GM19467 (cell line): ENCODE measurements at regions not wholly inside any gene's neighbourhood (a gene's known extent, or its start where the extent isn't known, plus 50 kb on each side); places are given as distances from the start of the nearest gene placed in this dataset.

Source experiments
- ATAC-seq: cut with Tn5 transposase; IDR thresholded peaks from one replicate; pipeline ENCODE4 v1.9.1; 2021; ENCODE audit warnings: mild to moderate bottlenecking, moderate library complexity; ENCODE audit not compliant: unreplicated experiment

GRCh38 chr1:193730017-193730416, 543.6 kb upstream of the B3GALT2 start:
- ATAC-seq = no peak

DNA sequence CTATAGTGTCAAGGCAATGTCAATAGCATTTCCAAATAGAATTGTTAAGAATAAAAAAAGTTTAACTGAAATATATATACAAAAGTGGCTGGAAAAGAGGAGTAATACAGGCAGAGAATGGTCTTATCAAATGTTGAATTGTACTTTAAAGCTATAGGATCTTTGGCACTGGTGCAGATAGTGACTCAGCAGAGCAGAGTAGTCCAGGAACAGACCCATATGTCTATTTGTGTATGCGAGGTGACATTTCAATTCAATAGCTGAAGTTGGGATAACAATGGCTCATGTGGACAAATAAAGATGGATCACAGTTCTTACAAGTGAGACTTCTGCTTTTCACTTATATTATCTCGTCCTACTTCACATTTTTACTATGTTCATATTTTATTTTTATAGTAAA, 543.0 kb upstream of the B3GALT2 start:
- ATAC-seq = no peak

DNA sequence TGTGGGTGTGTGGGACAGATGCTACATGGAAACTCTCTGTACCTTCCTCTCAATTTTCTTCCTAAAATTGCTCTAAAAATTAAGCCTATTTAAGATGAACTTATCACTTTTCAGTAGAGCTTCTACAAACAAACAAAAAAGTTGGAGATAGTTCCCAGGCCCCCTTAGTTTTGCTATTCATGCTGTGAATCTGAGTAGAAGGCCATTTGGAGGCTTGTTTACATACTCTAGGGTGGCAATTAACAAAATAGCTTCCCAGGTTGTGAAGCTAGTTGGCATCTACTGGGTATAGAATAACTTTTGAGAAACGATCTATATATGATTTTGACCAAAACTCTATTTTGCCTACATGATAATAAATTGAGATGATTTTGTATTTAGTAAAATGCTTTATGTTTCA, 541.4 kb upstream of the B3GALT2 start:
- ATAC-seq = no peak

DNA sequence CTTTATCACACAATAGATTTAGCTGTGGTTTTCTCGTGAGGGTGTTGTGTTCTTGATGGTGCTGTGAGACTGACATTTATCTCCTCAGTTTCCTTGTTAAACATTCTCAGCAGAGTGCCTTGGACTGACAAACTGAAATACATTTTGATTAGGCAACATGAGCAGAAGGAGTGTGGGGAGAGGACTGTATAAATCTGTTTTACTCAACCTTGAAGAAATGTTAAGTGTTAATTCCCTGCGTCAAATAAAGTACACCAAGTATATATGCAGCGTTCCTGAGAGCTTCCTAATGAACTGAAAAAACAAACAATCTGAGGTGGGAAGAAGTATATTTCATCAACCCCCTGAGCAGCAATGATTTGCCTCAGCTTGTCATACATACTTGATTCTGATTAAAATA, 540.3 kb upstream of the B3GALT2 start:
- ATAC-seq = no peak

GRCh38 chr1:193712392-193712791, 526.0 kb upstream of the B3GALT2 start:
- no peak for ATAC-seq

DNA sequence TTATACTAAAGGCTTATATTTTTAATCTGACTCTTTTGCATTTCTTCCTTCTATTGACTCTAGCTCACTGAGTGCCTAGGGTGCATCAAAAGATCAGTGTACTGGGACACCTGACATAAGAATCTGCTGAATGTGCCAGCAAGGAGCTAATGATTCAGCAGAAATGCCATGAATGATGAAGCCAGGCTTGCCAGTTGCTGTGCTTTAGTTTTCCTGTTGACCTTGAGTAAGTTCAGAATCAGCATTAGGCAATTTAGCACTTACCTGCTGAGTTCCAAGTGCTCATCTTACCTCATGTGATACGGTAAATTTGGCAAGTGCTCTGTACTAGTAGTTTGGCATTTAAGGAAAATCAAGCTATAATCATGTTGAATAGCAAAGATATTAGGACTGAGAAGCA, 523.2 kb upstream of the B3GALT2 start:
- no peak for ATAC-seq

GRCh38 chr1:193707271-193708021, 521.0 kb upstream of the B3GALT2 start:
- ATAC-seq = no peak

DNA sequence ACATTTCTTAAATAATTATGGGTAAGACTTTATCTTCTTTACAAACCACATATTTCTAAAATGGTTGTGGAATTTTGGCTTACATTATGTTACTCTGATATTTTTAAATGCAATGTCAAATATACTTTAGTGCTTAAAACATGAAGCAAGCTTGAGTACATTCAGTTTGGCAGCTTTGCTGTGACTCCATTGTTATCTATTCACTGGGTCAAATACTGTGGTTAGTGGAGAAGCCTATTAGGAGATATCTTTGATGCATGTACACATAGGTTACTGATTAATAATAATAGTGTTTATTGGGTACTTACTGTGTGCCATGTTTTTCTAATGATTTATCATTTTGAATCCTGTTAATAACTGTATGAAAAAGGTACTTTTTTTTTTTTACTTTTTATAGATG, 520.4 kb upstream of the B3GALT2 start:
- no peak for ATAC-seq

GRCh38 chr1:193705554-193705981, 519.2 kb upstream of the B3GALT2 start:
- no peak for ATAC-seq

DNA sequence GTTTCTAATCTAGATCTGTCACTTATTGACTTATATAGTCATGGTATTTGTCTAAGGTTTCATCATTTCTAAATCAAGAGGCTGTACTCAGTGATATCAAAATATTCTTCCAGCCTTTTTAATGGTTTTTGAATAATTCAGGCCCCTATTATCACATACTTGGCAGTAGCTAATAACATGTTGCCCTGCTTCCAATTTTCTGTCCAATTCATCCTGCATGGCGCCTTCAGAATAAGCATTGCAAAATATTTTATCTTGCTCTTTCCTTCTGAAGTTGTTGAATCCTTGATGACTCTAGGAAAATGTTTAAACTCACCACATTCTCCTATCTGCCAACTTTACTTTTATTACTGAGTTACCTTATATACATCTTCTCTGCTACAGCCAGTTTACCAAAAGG, 517.2 kb upstream of the B3GALT2 start:
- ATAC-seq = no peak

- ATAC-seq = no peak
Observed at GRCh38 chr1:193703121-193703520, 516.7 kb upstream of the B3GALT2 start.

DNA sequence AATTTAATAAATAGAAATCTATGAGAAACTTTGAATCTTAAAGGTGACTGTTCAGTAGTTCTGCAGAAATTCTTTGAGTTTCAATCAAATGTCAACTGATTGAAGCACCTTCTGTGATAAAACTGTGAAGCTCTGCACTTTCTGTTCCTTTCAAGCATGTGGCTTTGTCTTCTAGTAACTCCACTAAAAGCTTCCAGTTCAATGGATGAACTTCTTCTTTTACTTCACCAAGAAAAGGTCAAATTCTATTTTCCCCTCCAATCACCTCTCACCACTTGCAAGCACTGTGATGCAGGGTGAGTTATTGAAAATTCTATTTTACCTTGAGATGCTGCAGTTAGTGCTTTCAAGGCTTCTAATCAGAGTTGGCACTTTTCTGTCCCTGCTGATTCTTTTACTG, 515.3 kb upstream of the B3GALT2 start:
- ATAC-seq = no peak

DNA sequence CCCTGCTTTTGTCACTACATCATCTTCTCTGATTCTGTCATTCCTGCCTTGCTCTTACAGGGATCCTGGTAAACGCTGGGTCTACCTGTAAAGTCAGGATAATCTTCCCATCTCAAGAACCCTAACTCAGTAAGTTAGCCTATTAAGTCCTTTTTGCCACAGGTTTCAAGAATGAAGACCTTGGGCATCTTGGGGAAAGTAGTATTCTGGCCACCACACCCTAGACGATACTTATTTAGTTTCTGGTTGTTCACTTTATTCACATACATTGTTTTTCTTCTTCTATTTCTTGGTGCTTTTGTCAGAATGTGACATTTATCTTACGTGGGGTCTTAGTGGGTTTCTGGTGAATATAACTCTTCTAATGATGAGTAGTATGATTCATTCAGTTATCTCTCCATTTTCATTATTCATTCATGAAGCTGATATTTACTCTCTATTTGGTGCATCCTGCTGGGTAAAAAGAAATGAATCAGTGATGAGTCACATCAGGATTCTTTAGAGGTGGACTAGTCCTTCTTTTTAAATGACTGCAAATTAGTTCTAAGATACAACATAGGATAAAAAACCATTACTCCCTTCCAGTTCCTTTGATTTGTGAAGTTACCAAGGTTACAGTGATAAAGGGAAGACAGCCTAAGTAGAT, 514.4 kb upstream of the B3GALT2 start:
- ATAC-seq = no peak

DNA sequence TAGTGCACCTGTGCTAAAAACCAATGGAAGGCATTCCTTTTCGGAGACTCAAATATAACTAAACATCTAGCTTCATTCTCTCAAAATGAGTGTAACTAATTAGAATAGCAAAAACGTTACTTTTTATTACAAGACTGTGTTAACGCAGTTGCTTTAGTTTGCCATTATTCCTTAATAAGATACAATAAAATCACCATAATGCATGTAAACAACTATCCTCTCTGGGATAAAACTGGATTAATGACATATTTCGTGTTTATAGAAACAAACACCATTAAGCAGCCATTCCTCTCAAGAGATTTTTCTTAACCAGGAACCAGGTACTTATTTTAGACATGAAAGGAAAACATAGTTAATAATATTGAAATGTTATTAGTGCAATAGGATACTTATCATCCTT, 512.8 kb upstream of the B3GALT2 start:
- no peak for ATAC-seq

GRCh38 chr1:193697776-193698175, 511.4 kb upstream of the B3GALT2 start:
- no peak for ATAC-seq

GRCh38 chr1:193697115-193697762, 510.8 kb upstream of the B3GALT2 start:
- no peak for ATAC-seq

- no peak for ATAC-seq
Observed at GRCh38 chr1:193694741-193695140, 508.3 kb upstream of the B3GALT2 start.

- no peak for ATAC-seq
Observed at GRCh38 chr1:193685986-193686385, 499.6 kb upstream of the B3GALT2 start.

DNA sequence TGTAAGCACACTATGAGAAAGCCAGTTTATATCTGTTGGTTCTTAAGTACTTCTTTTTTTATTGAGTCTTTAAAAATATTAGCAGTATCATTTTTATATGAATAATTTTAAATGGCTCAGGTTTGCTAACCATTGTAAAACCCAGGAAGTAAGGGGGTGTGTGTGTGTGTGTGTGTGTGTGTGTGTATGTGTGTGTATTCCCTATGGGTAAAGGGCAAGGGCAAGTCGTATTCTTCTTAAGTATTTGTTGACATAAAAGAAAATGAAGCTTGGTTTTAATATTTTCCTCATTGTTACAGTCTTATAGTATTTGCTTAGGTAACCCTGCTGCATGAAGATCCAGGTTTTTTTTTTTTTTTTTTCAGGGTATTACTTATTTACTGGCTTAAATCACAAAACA, 495.0 kb upstream of the B3GALT2 start:
- ATAC-seq = no peak

DNA sequence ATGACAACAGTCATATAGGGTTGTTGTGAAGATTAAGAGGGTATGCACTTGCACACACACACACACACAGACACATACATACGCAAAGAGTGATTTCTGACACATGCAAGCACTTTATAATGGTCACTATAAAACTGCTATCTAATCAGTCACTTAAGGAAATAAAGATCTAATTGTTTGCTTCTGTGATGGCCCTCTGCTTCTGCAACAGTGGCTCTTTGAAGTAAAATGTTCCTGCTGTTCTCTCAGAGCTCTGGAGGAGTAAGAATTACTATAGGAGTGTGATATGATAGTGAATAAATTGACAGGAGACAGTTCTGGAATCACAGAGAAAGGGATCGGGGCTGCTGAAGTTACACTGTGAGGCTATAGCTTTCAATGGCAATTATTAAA, 494.5 kb upstream of the B3GALT2 start:
- no peak for ATAC-seq

DNA sequence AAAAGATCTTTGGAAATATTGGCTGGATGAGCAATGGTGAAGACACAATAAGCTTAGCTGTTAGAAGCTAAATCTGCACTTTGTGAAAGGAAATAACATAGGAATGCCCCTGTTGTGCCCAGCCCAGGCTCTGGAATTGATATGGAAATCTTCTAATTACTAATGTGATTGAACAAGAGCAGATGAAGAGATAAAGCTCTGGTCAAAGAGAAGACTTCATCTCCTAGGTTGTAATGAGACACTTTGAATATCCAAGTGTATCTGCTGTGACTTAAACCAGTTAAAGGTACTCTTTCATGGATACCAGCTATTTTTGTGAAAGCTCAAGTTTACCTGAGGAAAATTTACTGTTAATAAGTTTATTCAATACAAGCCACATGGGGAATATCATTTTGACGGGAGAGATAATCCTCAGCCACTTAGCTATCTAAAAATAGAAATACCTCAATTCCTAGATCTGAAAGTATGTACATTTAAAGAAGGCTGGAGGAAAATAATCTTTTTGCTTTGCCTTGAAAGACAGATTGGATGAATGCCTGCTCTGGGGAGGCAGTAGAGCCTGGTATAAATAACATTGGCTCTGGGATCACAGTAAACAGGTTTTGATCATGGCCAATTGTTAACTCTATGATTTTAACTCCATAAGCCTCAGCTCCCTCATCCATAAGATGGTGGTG, 494.0 kb upstream of the B3GALT2 start:
- no peak for ATAC-seq

GRCh38 chr1:193677874-193678273, 491.5 kb upstream of the B3GALT2 start:
- ATAC-seq = no peak
